ENCODE measurements at regions not wholly inside any gene's neighbourhood (a gene's known extent, or its start where the extent isn't known, plus 50 kb on each side); places are given as distances from the start of the nearest gene placed in this dataset.

GRCh38 chr12:61701471-61701870, 558.7 kb upstream of the USP15 start:
- no peak for DNase-seq

GRCh38 chr12:61706783-61707182, 553.4 kb upstream of the USP15 start:
- no peak for DNase-seq

GRCh38 chr12:61713121-61713520, 547.1 kb upstream of the USP15 start:
- DNase-seq, result no peak

GRCh38 chr12:61717986-61718385, 542.2 kb upstream of the USP15 start:
- no peak for DNase-seq

- DNase-seq, result no peak
These were observed 520.3 kb upstream of the USP15 start for GRCh38 chr12:61739925-61740324.

- DNase-seq, result no peak
These were observed 509.6 kb upstream of the USP15 start for GRCh38 chr12:61750604-61751003.

GRCh38 chr12:61754214-61754613, 506.0 kb upstream of the USP15 start:
- no peak for DNase-seq

- no peak for DNase-seq
These were observed 502.2 kb upstream of the USP15 start for GRCh38 chr12:61757831-61758505.

GRCh38 chr12:61758661-61759060, 501.5 kb upstream of the USP15 start:
- no peak for DNase-seq

GRCh38 chr12:61765926-61766325, 494.3 kb upstream of the USP15 start:
- no peak for DNase-seq

- no peak for DNase-seq
These were observed 479.8 kb upstream of the USP15 start for GRCh38 chr12:61780435-61780834.

- DNase-seq, result no peak
These were observed 479.1 kb upstream of the USP15 start for GRCh38 chr12:61781021-61781581.

- DNase-seq, result no peak
These were observed 463.4 kb upstream of the USP15 start for GRCh38 chr12:61796846-61797245.

GRCh38 chr12:61797266-61797665, 462.9 kb upstream of the USP15 start:
- no peak for DNase-seq

- DNase-seq, result no peak
These were observed 461.4 kb upstream of the USP15 start for GRCh38 chr12:61798778-61799177.

- DNase-seq, result no peak
These were observed 455.9 kb upstream of the USP15 start for GRCh38 chr12:61804301-61804700.

- no peak for DNase-seq
These were observed 451.3 kb upstream of the USP15 start for GRCh38 chr12:61808856-61809255.

GRCh38 chr12:61810486-61810885, 449.7 kb upstream of the USP15 start:
- DNase-seq, result no peak

- DNase-seq, result no peak
These were observed 438.8 kb upstream of the USP15 start for GRCh38 chr12:61821381-61821780.

GRCh38 chr12:61823102-61823501, 437.1 kb upstream of the USP15 start:
- no peak for DNase-seq

GRCh38 chr12:61846765-61847164, 413.4 kb upstream of the USP15 start:
- DNase-seq, result no peak

- no peak for DNase-seq
These were observed 411.3 kb upstream of the USP15 start for GRCh38 chr12:61848893-61849292.

- DNase-seq, result no peak
These were observed 406.3 kb upstream of the USP15 start for GRCh38 chr12:61853945-61854344.

GRCh38 chr12:61854902-61855301, 405.3 kb upstream of the USP15 start:
- DNase-seq, result no peak

GRCh38 chr12:61857968-61858367, 402.2 kb upstream of the USP15 start:
- DNase-seq, result no peak
